ENCODE measurements at regions not wholly inside any gene's neighbourhood (a gene's known extent, or its start where the extent isn't known, plus 50 kb on each side); places are given as distances from the start of the nearest gene placed in this dataset.

DNA sequence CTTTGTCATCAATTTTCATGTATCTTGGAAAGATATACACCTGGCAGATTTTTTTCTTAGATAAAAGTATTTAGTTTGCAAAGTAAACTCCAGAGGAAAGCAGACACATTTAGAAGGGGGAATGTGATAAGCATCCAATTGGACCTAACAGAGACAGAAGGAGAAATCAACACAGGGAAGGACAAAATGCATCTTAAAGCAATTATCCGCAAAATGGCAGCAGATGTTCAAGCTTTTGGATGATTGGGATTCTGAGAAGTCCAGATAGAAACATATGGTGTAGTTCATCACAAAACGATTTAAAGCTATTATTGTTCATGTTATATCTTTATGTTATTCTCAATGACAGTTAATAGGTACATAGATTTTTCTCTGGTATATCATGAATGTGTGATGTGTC, 1153.1 kb upstream of the B3GALT2 start:
- Mint-ChIP-seq H3K27ac (no peak overlapping the region), H3K4me3 (no peak overlapping the region), H3K27me3 (no peaks in the 10 kb centered on the region), H3K9me3 (no peaks in the 10 kb centered on the region), H3K4me1 (no peaks in the 10 kb centered on the region), H3K36me3 (ENCODE audit: low read depth) (no peaks in the 10 kb centered on the region)
- ChIA-PET POLR2A (no interaction called here), CTCF (no interaction called here)
- DNase-seq (no peak), ATAC-seq (ENCODE audit: low read depth) (no peak)
- TF ChIP-seq, protein P1, sequence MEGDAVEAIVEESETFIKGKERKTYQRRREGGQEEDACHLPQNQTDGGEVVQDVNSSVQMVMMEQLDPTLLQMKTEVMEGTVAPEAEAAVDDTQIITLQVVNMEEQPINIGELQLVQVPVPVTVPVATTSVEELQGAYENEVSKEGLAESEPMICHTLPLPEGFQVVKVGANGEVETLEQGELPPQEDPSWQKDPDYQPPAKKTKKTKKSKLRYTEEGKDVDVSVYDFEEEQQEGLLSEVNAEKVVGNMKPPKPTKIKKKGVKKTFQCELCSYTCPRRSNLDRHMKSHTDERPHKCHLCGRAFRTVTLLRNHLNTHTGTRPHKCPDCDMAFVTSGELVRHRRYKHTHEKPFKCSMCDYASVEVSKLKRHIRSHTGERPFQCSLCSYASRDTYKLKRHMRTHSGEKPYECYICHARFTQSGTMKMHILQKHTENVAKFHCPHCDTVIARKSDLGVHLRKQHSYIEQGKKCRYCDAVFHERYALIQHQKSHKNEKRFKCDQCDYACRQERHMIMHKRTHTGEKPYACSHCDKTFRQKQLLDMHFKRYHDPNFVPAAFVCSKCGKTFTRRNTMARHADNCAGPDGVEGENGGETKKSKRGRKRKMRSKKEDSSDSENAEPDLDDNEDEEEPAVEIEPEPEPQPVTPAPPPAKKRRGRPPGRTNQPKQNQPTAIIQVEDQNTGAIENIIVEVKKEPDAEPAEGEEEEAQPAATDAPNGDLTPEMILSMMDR (IDR thresholded peaks at IDR 0.05): no peak
- intact Hi-C loops (cut with micrococcal nuclease): no loop called here

DNA sequence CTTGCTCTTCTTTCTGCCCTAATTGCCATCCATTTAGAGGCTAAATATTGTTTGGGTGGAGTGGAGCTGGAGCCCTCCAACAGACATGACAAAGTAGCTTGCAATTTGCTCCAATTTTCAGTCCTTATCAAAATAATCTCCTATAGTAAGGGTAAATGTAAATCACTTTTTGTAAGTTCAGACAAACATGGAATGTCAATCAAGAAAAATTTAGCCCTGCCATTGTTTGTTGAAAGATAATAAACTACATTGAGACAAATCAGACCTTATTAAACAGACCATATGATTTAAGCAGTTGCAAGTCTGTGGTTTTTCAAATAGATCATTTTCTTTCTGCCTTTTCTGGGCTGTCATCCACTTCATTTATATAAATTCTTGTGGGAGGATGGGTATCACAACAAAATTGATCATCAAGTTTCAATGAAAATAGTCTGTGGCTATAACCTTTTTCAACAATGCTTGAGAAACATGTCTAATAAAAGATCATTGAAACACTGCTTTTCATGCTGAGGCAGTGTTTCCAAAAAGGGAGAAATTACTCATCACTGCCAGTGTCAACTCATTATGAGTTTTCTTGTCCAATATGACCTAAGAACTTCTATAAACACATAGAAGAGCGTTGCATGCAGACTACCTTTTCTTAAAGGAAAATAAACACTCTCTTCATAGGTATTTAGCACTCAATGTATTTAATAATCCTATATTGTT, 1152.0 kb upstream of the B3GALT2 start:
- Mint-ChIP-seq H3K4me1 (no peaks in the 10 kb centered on the region), H3K27ac (no peak overlapping the region), H3K36me3 (ENCODE audit: low read depth) (no peaks in the 10 kb centered on the region), H3K27me3 (no peaks in the 10 kb centered on the region), H3K9me3 (no peaks in the 10 kb centered on the region), H3K4me3 (no peak overlapping the region)
- DNase-seq: no peak
- ChIA-PET CTCF (no interaction called here), POLR2A (no interaction called here)
- TF ChIP-seq, protein P1 (IDR thresholded peaks at IDR 0.05): no peak
- intact Hi-C loops (cut with micrococcal nuclease): no loop called here
- ATAC-seq (ENCODE audit: low read depth): no peak

DNA sequence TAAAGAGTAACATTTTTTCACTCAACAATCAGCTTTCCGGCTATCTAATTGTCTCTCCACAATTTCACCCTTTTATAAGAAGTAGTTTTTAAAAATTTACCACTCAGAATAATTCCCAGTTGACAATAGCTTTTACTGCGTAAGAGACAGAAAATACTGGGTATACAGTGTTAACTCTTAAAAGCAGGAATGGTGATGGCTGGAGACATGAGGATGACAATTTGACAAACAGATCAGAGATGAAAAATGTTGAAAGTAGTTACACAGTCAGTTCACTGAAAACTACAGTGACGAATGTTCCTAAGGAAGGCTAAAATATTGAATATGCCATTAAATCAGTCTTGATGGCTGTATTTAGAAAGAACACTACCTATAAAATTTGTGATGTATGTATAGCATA, 1146.8 kb upstream of the B3GALT2 start:
- Mint-ChIP-seq H3K4me1 (no peaks in the 10 kb centered on the region), H3K27ac (no peak overlapping the region), H3K27me3 (no peaks in the 10 kb centered on the region), H3K36me3 (ENCODE audit: low read depth) (no peaks in the 10 kb centered on the region), H3K4me3 (no peak overlapping the region), H3K9me3 (no peaks in the 10 kb centered on the region)
- DNase-seq: no peak
- intact Hi-C loops (cut with micrococcal nuclease): no loop called here
- TF ChIP-seq, protein P1 (IDR thresholded peaks at IDR 0.05): no peak
- ChIA-PET POLR2A (no interaction called here), CTCF (no interaction called here)
- ATAC-seq (ENCODE audit: low read depth): no peak

DNA sequence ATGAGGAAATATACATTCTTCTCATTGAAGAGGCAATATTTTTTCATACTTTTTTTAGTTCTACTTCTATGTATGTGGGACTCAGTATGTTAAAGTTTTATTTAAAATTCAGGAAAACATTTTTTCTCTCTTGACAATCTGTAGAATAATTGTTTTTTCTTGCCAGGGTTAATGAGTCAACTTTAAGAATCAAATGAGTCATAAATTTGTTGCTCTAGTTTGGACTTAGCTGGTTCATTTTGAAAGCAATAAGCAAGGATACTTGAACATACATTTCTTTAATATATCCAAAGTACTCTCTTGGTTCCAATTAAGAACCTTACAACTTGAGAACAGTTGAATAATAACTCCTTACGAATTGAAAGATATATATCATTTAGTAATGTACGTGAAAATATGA, 1145.3 kb upstream of the B3GALT2 start:
- H3K4me1 Mint-ChIP-seq: no peaks in the 10 kb centered on the region
- H3K9me3 Mint-ChIP-seq: no peaks in the 10 kb centered on the region
- TF ChIP-seq, protein P1 (IDR thresholded peaks at IDR 0.05): no peak
- ChIA-PET CTCF (no interaction called here), POLR2A (no interaction called here)
- H3K27me3 Mint-ChIP-seq: no peaks in the 10 kb centered on the region
- H3K4me3 Mint-ChIP-seq: no peak overlapping the region
- no peaks in the 10 kb centered on the region for H3K36me3 Mint-ChIP-seq (ENCODE audit: low read depth)
- H3K27ac Mint-ChIP-seq: no peak overlapping the region
- intact Hi-C loops (cut with micrococcal nuclease): no loop called here
- no peak for DNase-seq
- no peak for ATAC-seq (ENCODE audit: low read depth)

DNA sequence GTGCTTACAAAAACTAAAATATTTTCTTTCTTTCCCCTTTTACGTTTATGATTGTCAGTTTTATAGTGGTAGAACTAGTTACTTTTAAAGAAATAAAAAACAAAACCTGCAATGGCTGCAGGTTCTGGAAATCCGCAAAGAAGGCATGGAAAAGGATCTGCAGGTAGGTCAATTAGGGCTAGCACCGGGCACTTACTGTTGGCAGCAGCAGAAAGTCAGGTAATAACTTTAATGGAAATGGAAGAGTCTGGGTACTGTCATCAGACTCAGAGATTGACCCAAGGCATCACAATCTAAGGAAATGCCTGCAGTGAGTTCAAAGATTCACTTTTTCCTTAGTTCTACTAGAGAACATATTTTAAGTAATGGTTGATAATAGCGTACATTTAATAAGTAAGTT, 1136.3 kb upstream of the B3GALT2 start:
- H3K4me1 Mint-ChIP-seq: no peaks in the 10 kb centered on the region
- H3K4me3 Mint-ChIP-seq: no peak overlapping the region
- TF ChIP-seq, protein P1 (IDR thresholded peaks at IDR 0.05): no peak
- ChIA-PET CTCF (no interaction called here), POLR2A (no interaction called here)
- no peak for ATAC-seq (ENCODE audit: low read depth)
- no peaks in the 10 kb centered on the region for H3K9me3 Mint-ChIP-seq
- no peak overlapping the region for H3K27ac Mint-ChIP-seq
- no peaks in the 10 kb centered on the region for H3K27me3 Mint-ChIP-seq
- no peak for DNase-seq
- intact Hi-C loops (cut with micrococcal nuclease): no loop called here
- no peaks in the 10 kb centered on the region for H3K36me3 Mint-ChIP-seq (ENCODE audit: low read depth)
